Mucosa of stomach (tissue), 1 donor: ENCODE measurements at regions not wholly inside any gene's neighbourhood (a gene's known extent, or its start where the extent isn't known, plus 50 kb on each side); places are given as distances from the start of the nearest gene placed in this dataset.

Experiments
- H3K27me3 ChIP-seq: one replicate; pipeline ENCODE4 v1.7.0; 2013; ENCODE audit warnings: mild to moderate bottlenecking, low read length; ENCODE audit not compliant: control insufficient read depth, insufficient read depth
- H3K36me3 ChIP-seq: one replicate; pipeline ENCODE4 v1.7.0; 2013; ENCODE audit warnings: low read length; ENCODE audit not compliant: control insufficient read depth, insufficient read depth
- H3K4me1 ChIP-seq: one replicate; pipeline ENCODE4 v1.7.0; 2013; ENCODE audit warnings: mild to moderate bottlenecking, low read length; ENCODE audit not compliant: control insufficient read depth, insufficient read depth
- H3K4me3 ChIP-seq: one replicate; pipeline ENCODE4 v1.7.0; 2013; ENCODE audit warnings: low read length
- H3K9ac ChIP-seq: one replicate; pipeline ENCODE4 v1.7.0; 2013; ENCODE audit warnings: mild to moderate bottlenecking, low read length, moderate library complexity
- H3K9me3 ChIP-seq: one replicate; pipeline ENCODE4 v1.7.0; 2013; ENCODE audit warnings: mild to moderate bottlenecking, low read length, moderate library complexity; ENCODE audit not compliant: control insufficient read depth
- donor health status: Pancreatic carcinoma.

DNA sequence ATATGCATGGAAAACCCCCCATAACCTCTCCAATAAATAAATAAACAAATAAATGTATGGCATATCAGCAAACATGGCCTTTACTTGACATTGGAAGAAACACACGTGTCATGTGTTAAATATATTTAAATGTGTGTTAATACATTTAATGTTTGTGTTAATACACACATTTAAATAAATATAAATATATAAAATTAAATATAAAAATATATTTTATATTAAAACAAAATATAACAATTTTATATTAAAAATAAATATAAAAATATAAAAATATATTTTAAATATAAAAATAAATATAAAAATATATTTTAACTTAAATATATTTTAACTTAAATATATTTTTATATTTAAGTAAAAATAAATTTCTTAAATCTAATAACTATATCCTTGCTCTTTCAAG is 187.6 kb upstream of the CXXC4 start:
- H3K9me3 ChIP-seq, result no peaks in the 10 kb centered on the region
- no peak overlapping the region for H3K9ac ChIP-seq
- H3K27me3 ChIP-seq, result no peaks in the 10 kb centered on the region
- H3K4me1 ChIP-seq, result no peaks in the 10 kb centered on the region
- H3K36me3 ChIP-seq, result no peaks in the 10 kb centered on the region
- H3K4me3 ChIP-seq, result no peak overlapping the region

DNA sequence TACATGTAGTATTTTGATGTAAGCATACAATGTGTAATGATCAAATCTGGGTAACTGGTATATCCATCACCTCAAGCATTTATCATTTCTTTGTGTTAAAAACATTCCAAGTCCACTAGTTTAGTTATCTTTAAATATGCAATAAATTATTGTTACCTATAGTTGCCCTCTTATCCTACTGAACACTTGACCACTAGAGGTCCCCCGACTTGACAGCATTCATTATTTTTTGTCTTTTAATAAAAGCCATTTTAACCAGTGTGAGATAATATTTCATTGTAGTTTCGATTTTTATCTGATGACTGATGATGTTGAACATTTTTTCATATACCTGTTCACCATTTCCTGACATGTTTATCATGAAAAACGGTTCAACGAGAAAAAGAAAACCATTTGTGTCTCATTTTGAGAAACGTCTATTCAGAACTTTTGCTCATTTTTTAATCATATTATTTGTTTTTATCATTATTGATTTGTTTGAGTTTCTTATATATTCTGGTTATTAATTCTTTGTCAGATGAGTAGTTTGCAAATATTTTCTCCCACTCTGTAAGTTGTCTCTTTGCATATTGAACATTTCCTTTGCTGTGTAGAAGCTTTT is 199.0 kb upstream of the CXXC4 start:
- no peaks in the 10 kb centered on the region for H3K27me3 ChIP-seq
- H3K36me3 ChIP-seq, result no peaks in the 10 kb centered on the region
- H3K4me1 ChIP-seq, result no peaks in the 10 kb centered on the region
- no peaks in the 10 kb centered on the region for H3K9me3 ChIP-seq
- no peak overlapping the region for H3K4me3 ChIP-seq
- H3K9ac ChIP-seq, result no peak overlapping the region

- no peaks in the 10 kb centered on the region for H3K27me3 ChIP-seq
- H3K9ac ChIP-seq, result no peak overlapping the region
- H3K4me1 ChIP-seq, result no peaks in the 10 kb centered on the region
- H3K9me3 ChIP-seq, result no peaks in the 10 kb centered on the region
- no peaks in the 10 kb centered on the region for H3K36me3 ChIP-seq
- H3K4me3 ChIP-seq, result no peak overlapping the region
Measured at GRCh38 chr4:104716584-104716983, 221.9 kb upstream of the CXXC4 start.

- Histone ChIP-seq H3K9me3 (no peaks in the 10 kb centered on the region), H3K4me3 (no peak overlapping the region), H3K4me1 (no peaks in the 10 kb centered on the region), H3K9ac (no peak overlapping the region), H3K36me3 (no peaks in the 10 kb centered on the region), H3K27me3 (no peaks in the 10 kb centered on the region)
Measured at GRCh38 chr4:104719539-104720230, 225.0 kb upstream of the CXXC4 start.

GRCh38 chr4:104722467-104722866 is 227.8 kb upstream of the CXXC4 start:
- no peaks in the 10 kb centered on the region for H3K9me3 ChIP-seq
- H3K9ac ChIP-seq, result no peak overlapping the region
- H3K27me3 ChIP-seq, result no peaks in the 10 kb centered on the region
- H3K36me3 ChIP-seq, result no peaks in the 10 kb centered on the region
- H3K4me1 ChIP-seq, result no peaks in the 10 kb centered on the region
- no peak overlapping the region for H3K4me3 ChIP-seq

GRCh38 chr4:104726002-104726401 is 231.3 kb upstream of the CXXC4 start:
- H3K9me3 ChIP-seq, result no peaks in the 10 kb centered on the region
- H3K27me3 ChIP-seq, result no peaks in the 10 kb centered on the region
- no peak overlapping the region for H3K4me3 ChIP-seq
- H3K4me1 ChIP-seq, result no peaks in the 10 kb centered on the region
- H3K36me3 ChIP-seq, result no peaks in the 10 kb centered on the region
- H3K9ac ChIP-seq, result no peak overlapping the region

GRCh38 chr4:104727643-104728042 is 232.9 kb upstream of the CXXC4 start:
- H3K9ac ChIP-seq, result no peak overlapping the region
- no peaks in the 10 kb centered on the region for H3K4me1 ChIP-seq
- no peaks in the 10 kb centered on the region for H3K27me3 ChIP-seq
- no peaks in the 10 kb centered on the region for H3K36me3 ChIP-seq
- no peak overlapping the region for H3K4me3 ChIP-seq
- H3K9me3 ChIP-seq, result no peaks in the 10 kb centered on the region

DNA sequence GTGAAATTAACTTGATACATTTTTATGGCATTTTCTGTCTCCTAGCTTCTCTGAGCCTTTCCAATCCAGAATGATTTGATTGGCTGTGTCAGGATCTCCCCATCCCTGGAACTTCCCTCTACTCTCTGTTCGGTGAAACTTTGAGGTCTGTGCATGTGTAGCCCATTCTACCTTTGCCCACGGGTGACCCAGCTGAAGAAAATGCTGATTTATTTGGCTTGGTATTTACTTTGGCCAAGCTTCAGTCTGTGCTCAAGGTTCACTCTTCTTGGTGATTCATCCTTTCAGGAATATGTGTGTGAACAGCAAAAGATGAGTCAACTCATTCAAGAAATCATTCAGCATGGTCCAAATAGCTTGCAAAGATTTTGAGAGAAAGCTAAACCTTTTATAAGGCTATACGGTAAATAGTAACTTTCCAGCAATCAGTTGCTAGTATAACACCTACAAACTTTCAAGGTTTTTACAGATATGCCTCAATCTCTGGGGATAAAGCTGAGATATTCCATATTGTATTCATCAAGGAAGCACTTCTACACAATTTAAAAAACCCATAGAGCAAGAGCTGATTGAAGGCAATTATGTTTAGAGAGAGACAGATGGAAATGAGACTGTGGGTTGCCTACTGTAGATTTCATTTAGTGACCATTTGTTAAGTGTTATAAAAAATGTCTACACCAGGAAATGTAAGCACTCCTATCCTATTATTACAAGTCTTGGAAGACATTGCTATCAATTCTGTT is 233.9 kb upstream of the CXXC4 start:
- no peak overlapping the region for H3K4me3 ChIP-seq
- H3K27me3 ChIP-seq, result no peaks in the 10 kb centered on the region
- H3K9me3 ChIP-seq, result no peaks in the 10 kb centered on the region
- no peaks in the 10 kb centered on the region for H3K4me1 ChIP-seq
- H3K36me3 ChIP-seq, result no peaks in the 10 kb centered on the region
- H3K9ac ChIP-seq, result no peak overlapping the region

GRCh38 chr4:104732766-104733165 is 238.1 kb upstream of the CXXC4 start:
- Histone ChIP-seq H3K36me3 (no peaks in the 10 kb centered on the region), H3K4me3 (no peak overlapping the region), H3K9ac (no peak overlapping the region), H3K9me3 (no peaks in the 10 kb centered on the region), H3K4me1 (no peaks in the 10 kb centered on the region), H3K27me3 (no peaks in the 10 kb centered on the region)

GRCh38 chr4:104735174-104735573 is 240.5 kb upstream of the CXXC4 start:
- Histone ChIP-seq H3K4me1 (no peaks in the 10 kb centered on the region), H3K27me3 (no peaks in the 10 kb centered on the region), H3K9me3 (no peaks in the 10 kb centered on the region), H3K4me3 (no peak overlapping the region), H3K9ac (no peak overlapping the region), H3K36me3 (no peaks in the 10 kb centered on the region)

GRCh38 chr4:104740161-104740560 is 245.5 kb upstream of the CXXC4 start:
- no peaks in the 10 kb centered on the region for H3K27me3 ChIP-seq
- no peaks in the 10 kb centered on the region for H3K36me3 ChIP-seq
- H3K9me3 ChIP-seq, result no peaks in the 10 kb centered on the region
- H3K4me1 ChIP-seq, result no peaks in the 10 kb centered on the region
- H3K4me3 ChIP-seq, result no peak overlapping the region
- H3K9ac ChIP-seq, result no peak overlapping the region

DNA sequence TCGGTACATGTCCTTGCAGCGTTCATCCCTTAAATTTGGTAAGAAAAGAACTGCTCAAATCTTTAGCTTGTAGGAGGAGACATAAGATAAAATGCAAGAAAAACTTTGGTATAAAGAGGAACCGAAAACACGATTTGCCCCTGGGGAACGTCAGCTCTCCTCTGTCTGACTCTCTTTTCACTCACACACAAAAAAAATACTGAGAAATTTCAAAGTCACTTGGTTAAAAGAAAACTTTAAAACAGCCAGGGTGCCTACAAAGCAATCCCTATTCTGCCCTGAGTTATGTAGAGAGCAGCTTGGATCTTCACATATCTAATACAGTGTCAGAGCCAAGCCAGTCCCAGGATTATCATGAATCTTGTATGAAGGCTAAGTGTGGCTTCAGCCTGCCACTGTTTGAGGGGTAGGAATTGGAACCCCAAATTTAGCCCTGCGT is 248.5 kb upstream of the CXXC4 start:
- Histone ChIP-seq H3K9me3 (no peaks in the 10 kb centered on the region), H3K4me3 (no peak overlapping the region), H3K9ac (no peak overlapping the region), H3K4me1 (no peaks in the 10 kb centered on the region), H3K27me3 (no peaks in the 10 kb centered on the region), H3K36me3 (no peaks in the 10 kb centered on the region)
